ENCODE measurements at regions not wholly inside any gene's neighbourhood (a gene's known extent, or its start where the extent isn't known, plus 50 kb on each side); places are given as distances from the start of the nearest gene placed in this dataset.

DNA sequence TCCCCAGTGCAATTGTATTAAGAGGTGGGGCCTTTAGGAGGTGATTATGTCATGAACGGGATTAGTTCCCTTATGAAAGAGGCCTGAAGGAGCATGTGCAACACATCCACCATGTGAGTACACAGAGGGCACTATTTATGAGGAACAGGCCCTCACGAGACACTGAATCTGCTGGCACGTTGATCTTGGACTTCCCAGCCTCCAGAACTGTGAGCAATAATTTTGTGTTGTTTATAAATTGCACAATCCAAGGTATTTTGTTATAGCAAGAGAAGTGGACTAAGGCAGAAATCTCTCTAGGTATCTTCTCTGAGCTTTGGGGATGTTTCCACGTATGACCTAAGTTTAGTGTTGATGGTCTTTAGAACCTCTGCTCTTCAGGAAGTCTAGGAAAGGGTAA lies 149.3 kb upstream of the CBLB start:
- H4K20me1 ChIP-seq (ENCODE audit: insufficient read depth, low read length), result no peaks in the 10 kb centered on the region
- peaks cover 21% of the 10 kb centered on the region for H3K4me1 ChIP-seq (ENCODE audit: low read length)
- no peaks in the 10 kb centered on the region for H3K27me3 ChIP-seq (ENCODE audit: low read depth, low read length)
- no peaks in the 10 kb centered on the region for H3K79me2 ChIP-seq (ENCODE audit: low read length)
- H3K9me3 ChIP-seq (ENCODE audit: insufficient read depth, low read length), result no peaks in the 10 kb centered on the region
- H3K4me3 ChIP-seq (ENCODE audit: low read length), result no peak overlapping the region
- H3K27ac ChIP-seq (ENCODE audit: low read length), result no peak overlapping the region
- no peak for TF ChIP-seq EZH2phosphoT487 (IDR thresholded peaks at IDR 0.05; ENCODE audit: low read depth)
- TF ChIP-seq, protein P1, sequence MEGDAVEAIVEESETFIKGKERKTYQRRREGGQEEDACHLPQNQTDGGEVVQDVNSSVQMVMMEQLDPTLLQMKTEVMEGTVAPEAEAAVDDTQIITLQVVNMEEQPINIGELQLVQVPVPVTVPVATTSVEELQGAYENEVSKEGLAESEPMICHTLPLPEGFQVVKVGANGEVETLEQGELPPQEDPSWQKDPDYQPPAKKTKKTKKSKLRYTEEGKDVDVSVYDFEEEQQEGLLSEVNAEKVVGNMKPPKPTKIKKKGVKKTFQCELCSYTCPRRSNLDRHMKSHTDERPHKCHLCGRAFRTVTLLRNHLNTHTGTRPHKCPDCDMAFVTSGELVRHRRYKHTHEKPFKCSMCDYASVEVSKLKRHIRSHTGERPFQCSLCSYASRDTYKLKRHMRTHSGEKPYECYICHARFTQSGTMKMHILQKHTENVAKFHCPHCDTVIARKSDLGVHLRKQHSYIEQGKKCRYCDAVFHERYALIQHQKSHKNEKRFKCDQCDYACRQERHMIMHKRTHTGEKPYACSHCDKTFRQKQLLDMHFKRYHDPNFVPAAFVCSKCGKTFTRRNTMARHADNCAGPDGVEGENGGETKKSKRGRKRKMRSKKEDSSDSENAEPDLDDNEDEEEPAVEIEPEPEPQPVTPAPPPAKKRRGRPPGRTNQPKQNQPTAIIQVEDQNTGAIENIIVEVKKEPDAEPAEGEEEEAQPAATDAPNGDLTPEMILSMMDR (IDR thresholded peaks at IDR 0.05; ENCODE audit: low read depth, low read length), result no peak
- no peaks in the 10 kb centered on the region for H3K36me3 ChIP-seq (replicated peaks; ENCODE audit: low read depth, low read length)
- no peak overlapping the region for H2AFZ ChIP-seq (ENCODE audit: low read depth, low read length)
- H3K4me2 ChIP-seq (ENCODE audit: low read length), result no peak overlapping the region
- H3K9ac ChIP-seq (ENCODE audit: low read length), result no peak overlapping the region

DNA sequence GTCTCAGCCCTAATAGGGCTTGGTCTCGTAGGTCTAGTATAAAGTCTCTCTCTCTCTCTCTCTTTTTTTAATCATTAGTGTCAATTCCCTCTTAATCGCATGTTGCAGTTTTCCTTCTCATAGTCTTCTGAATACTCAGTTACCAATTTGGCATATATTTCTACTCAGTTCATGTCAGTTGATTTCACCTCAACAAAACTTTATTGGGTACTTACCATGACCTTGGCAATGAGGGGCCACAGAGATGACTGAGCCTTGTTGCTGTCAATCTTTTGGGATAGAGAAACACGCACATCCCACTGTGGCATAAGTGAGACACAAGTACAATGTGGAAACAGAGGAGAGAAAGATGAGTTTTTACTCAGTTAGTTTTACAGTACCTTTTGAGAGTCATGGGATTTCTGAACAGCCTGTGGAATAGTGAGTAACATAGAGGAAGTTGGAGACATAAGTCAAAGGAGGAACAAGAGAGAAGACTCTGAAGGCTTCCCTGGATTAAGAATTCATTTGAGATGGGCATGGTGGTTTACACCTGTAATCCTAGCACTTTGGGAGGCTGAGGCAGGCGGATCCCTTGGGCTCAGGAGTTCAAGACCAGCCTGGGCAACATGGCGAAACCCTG lies 150.2 kb upstream of the CBLB start:
- Histone ChIP-seq H4K20me1 (ENCODE audit: insufficient read depth, low read length) (no peaks in the 10 kb centered on the region), H3K27me3 (ENCODE audit: low read depth, low read length) (no peaks in the 10 kb centered on the region), H3K79me2 (ENCODE audit: low read length) (no peaks in the 10 kb centered on the region), H3K9ac (ENCODE audit: low read length) (no peak overlapping the region), H3K27ac (ENCODE audit: low read length) (no peak overlapping the region), H3K4me2 (ENCODE audit: low read length) (no peak overlapping the region), H3K36me3 (replicated peaks; ENCODE audit: low read depth, low read length) (no peaks in the 10 kb centered on the region), H3K4me1 (ENCODE audit: low read length) (peaks cover 19% of the 10 kb centered on the region), H3K4me3 (ENCODE audit: low read length) (no peak overlapping the region), H2AFZ (ENCODE audit: low read depth, low read length) (no peak overlapping the region), H3K9me3 (ENCODE audit: insufficient read depth, low read length) (no peaks in the 10 kb centered on the region)
- TF ChIP-seq EZH2phosphoT487 (IDR thresholded peaks at IDR 0.05; ENCODE audit: low read depth), result no peak
- TF ChIP-seq, protein P1 (IDR thresholded peaks at IDR 0.05; ENCODE audit: low read depth, low read length), result no peak

GRCh38 chr3:106022913-106023312 lies 154.1 kb upstream of the CBLB start:
- no peaks in the 10 kb centered on the region for H3K79me2 ChIP-seq (ENCODE audit: low read length)
- TF ChIP-seq EZH2phosphoT487 (IDR thresholded peaks at IDR 0.05; ENCODE audit: low read depth), result no peak
- TF ChIP-seq, protein P1 (IDR thresholded peaks at IDR 0.05; ENCODE audit: low read depth, low read length), result no peak
- H3K27me3 ChIP-seq (ENCODE audit: low read depth, low read length), result no peaks in the 10 kb centered on the region
- no peaks in the 10 kb centered on the region for H3K4me1 ChIP-seq (ENCODE audit: low read length)
- H3K27ac ChIP-seq (ENCODE audit: low read length), result no peak overlapping the region
- no peak overlapping the region for H2AFZ ChIP-seq (ENCODE audit: low read depth, low read length)
- H4K20me1 ChIP-seq (ENCODE audit: insufficient read depth, low read length), result no peaks in the 10 kb centered on the region
- H3K4me3 ChIP-seq (ENCODE audit: low read length), result no peak overlapping the region
- no peak overlapping the region for H3K4me2 ChIP-seq (ENCODE audit: low read length)
- H3K9ac ChIP-seq (ENCODE audit: low read length), result no peak overlapping the region
- H3K9me3 ChIP-seq (ENCODE audit: insufficient read depth, low read length), result no peaks in the 10 kb centered on the region
- no peaks in the 10 kb centered on the region for H3K36me3 ChIP-seq (replicated peaks; ENCODE audit: low read depth, low read length)

DNA sequence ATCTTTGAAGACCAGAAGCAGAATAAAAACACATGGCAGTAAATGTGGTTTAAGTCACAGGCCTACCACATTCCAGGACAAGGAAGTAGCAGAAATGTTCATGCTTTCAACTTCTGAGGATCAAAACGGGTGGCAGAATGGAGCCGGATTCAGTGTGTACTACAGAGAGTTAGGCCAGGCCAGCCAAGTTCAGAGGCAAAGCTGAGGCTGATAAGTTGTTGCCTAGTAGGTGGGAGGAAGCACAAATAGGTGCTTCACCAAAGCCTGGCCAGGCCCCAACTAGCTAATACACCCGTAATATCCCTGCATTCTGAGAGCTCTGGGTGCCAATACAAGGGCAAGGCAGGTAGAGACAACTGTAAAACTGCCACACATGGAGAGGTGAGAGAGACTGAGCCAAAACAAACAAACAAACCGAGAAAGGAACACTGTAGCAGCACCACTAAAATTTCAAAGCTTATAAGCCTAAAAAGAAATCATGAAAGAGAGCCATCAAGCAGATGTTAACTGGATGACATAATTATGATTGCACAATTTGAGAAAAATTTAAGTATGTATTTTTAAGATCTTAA lies 156.4 kb upstream of the CBLB start:
- no peaks in the 10 kb centered on the region for H4K20me1 ChIP-seq (ENCODE audit: insufficient read depth, low read length)
- H2AFZ ChIP-seq (ENCODE audit: low read depth, low read length), result peak overlapping the region; percentile 55; the same call in 1 of the 2 replicates
- H3K36me3 ChIP-seq (replicated peaks; ENCODE audit: low read depth, low read length), result no peaks in the 10 kb centered on the region
- no peaks in the 10 kb centered on the region for H3K9me3 ChIP-seq (ENCODE audit: insufficient read depth, low read length)
- H3K4me1 ChIP-seq (ENCODE audit: low read length), result no peaks in the 10 kb centered on the region
- no peak for TF ChIP-seq EZH2phosphoT487 (IDR thresholded peaks at IDR 0.05; ENCODE audit: low read depth)
- TF ChIP-seq, protein P1 (IDR thresholded peaks at IDR 0.05; ENCODE audit: low read depth, low read length), result no peak
- H3K4me2 ChIP-seq (ENCODE audit: low read length), result no peak overlapping the region
- H3K27me3 ChIP-seq (ENCODE audit: low read depth, low read length), result no peaks in the 10 kb centered on the region
- no peak overlapping the region for H3K4me3 ChIP-seq (ENCODE audit: low read length)
- no peak overlapping the region for H3K9ac ChIP-seq (ENCODE audit: low read length)
- no peak overlapping the region for H3K27ac ChIP-seq (ENCODE audit: low read length)
- no peaks in the 10 kb centered on the region for H3K79me2 ChIP-seq (ENCODE audit: low read length)
